Smooth muscle cell (in vitro differentiated cells): ENCODE measurements at regions not wholly inside any gene's neighbourhood (a gene's known extent, or its start where the extent isn't known, plus 50 kb on each side); places are given as distances from the start of the nearest gene placed in this dataset.

Experiments used
- DNase-seq: peaks from one replicate; lab custom pipeline; 2025; ENCODE audit not compliant: unreplicated experiment; lab: John Stamatoyannopoulos, UW
- H2AFZ ChIP-seq: fragments of 200-600 bp; sonication (generic); 2 replicates; pipeline ENCODE4 v1.6.0; 2016; ENCODE audit warnings: antibody characterized with exemption, low read depth, mild to moderate bottlenecking
- H3F3A ChIP-seq: fragments of 200-600 bp; sonication (generic); 2 replicates; pipeline ENCODE4 v1.6.0; 2017; ENCODE audit warnings: antibody characterized with exemption, low read depth
- H3K27ac ChIP-seq: fragments of 200-600 bp; sonication (generic); 2 replicates; pipeline ENCODE4 v1.5.1; 2016; ENCODE audit warnings: low read depth, mild to moderate bottlenecking
- H3K27me3 ChIP-seq: fragments of 200-600 bp; sonication (generic); 2 replicates; pipeline ENCODE4 v1.6.1; 2016; ENCODE audit warnings: low read depth, mild to moderate bottlenecking
- H3K36me3 ChIP-seq: fragments of 200-600 bp; sonication (generic); 2 replicates; pipeline ENCODE4 v1.5.1; 2016; ENCODE audit warnings: low read depth
- H3K4me1 ChIP-seq: fragments of 200-600 bp; sonication (generic); 2 replicates; pipeline ENCODE4 v1.5.1; 2016; ENCODE audit warnings: low read depth
- H3K4me2 ChIP-seq: fragments of 200-600 bp; sonication (generic); 2 replicates; pipeline ENCODE4 v1.6.0; 2016; ENCODE audit warnings: mild to moderate bottlenecking
- H3K4me3 ChIP-seq: fragments of 200-600 bp; sonication (generic); 2 replicates; pipeline ENCODE4 v1.5.1; 2016; ENCODE audit warnings: mild to moderate bottlenecking
- H3K79me2 ChIP-seq: fragments of 200-600 bp; sonication (generic); 2 replicates; pipeline ENCODE4 v1.6.0; 2016; ENCODE audit warnings: low read depth, mild to moderate bottlenecking
- H3K9ac ChIP-seq: fragments of 200-600 bp; sonication (generic); 2 replicates; pipeline ENCODE4 v1.6.0; 2016; ENCODE audit warnings: low read depth
- H3K9me3 ChIP-seq: fragments of 200-600 bp; sonication (generic); replicated peaks from 2 replicates; pipeline ENCODE4 v1.5.1; 2016; ENCODE audit warnings: low read depth
- H4K20me1 ChIP-seq: fragments of 200-600 bp; sonication (generic); 2 replicates; pipeline ENCODE4 v1.6.0; 2016; ENCODE audit warnings: low read depth
- CTCF ChIP-seq: fragments of 200-600 bp; sonication (generic); IDR thresholded peaks from 2 replicates; pipeline ENCODE4 v1.5.1; 2017; ENCODE audit warnings: borderline replicate concordance, mild to moderate bottlenecking, antibody characterized with exemption; ENCODE audit not compliant: insufficient read depth, poor library complexity, severe bottlenecking
- WGBS: methylation state at CpG from one replicate; pipeline ENCODE4 v1.1.7; 2016; ENCODE audit warnings: low lambda C conversion rate; 5-methylcytosine and 5-hydroxymethylcytosine counted together

GRCh38 chr13:107518292-107518691, 697.0 kb downstream of the LIG4 start:
- Histone ChIP-seq H3K4me3 (no peak overlapping the region), H3K9me3 (no peaks in the 10 kb centered on the region), H3K9ac (no peak overlapping the region), H3K36me3 (no peaks in the 10 kb centered on the region), H3K4me1 (peaks cover 4% of the 10 kb centered on the region), H2AFZ (no peak overlapping the region), H3K79me2 (no peaks in the 10 kb centered on the region), H3K27ac (no peak overlapping the region), H4K20me1 (no peaks in the 10 kb centered on the region), H3K4me2 (no peak overlapping the region), H3F3A (no peaks in the 10 kb centered on the region), H3K27me3 (no peaks in the 10 kb centered on the region)
- WGBS, result 88% methylated on average over 3 of the region's 3 CpGs
- no peak for DNase-seq
- TF ChIP-seq CTCF, result no peak

- Histone ChIP-seq H4K20me1 (no peaks in the 10 kb centered on the region), H3F3A (no peaks in the 10 kb centered on the region), H3K36me3 (no peaks in the 10 kb centered on the region), H3K4me1 (peaks cover 4% of the 10 kb centered on the region), H3K4me3 (no peak overlapping the region), H3K27me3 (no peaks in the 10 kb centered on the region), H3K27ac (no peak overlapping the region), H3K9ac (no peak overlapping the region), H3K9me3 (no peaks in the 10 kb centered on the region), H3K4me2 (no peak overlapping the region), H2AFZ (no peak overlapping the region), H3K79me2 (no peaks in the 10 kb centered on the region)
- TF ChIP-seq CTCF, result no peak
- DNase-seq, result no peak
- WGBS, result 89% methylated on average over 4 of the region's 4 CpGs
These were observed 698.8 kb downstream of the LIG4 start for GRCh38 chr13:107516517-107516916.

- no peak for TF ChIP-seq CTCF
- no peaks in the 10 kb centered on the region for H4K20me1 ChIP-seq
- H3K4me1 ChIP-seq, result no peaks in the 10 kb centered on the region
- no peak overlapping the region for H3K4me3 ChIP-seq
- H2AFZ ChIP-seq, result no peak overlapping the region
- no peaks in the 10 kb centered on the region for H3K36me3 ChIP-seq
- no peak overlapping the region for H3K4me2 ChIP-seq
- 96% methylated on average over 5 of the region's 6 CpGs for WGBS
- DNase-seq, result no peak
- H3K27me3 ChIP-seq, result no peaks in the 10 kb centered on the region
- no peak overlapping the region for H3K27ac ChIP-seq
- H3F3A ChIP-seq, result no peaks in the 10 kb centered on the region
- H3K9ac ChIP-seq, result no peak overlapping the region
- H3K79me2 ChIP-seq, result no peaks in the 10 kb centered on the region
- no peaks in the 10 kb centered on the region for H3K9me3 ChIP-seq
These were observed 702.8 kb downstream of the LIG4 start for GRCh38 chr13:107512551-107512950.

GRCh38 chr13:107497661-107498060, 717.7 kb downstream of the LIG4 start:
- no peaks in the 10 kb centered on the region for H3K27me3 ChIP-seq
- no peaks in the 10 kb centered on the region for H3K79me2 ChIP-seq
- H4K20me1 ChIP-seq, result no peaks in the 10 kb centered on the region
- H2AFZ ChIP-seq, result no peak overlapping the region
- H3K36me3 ChIP-seq, result no peaks in the 10 kb centered on the region
- H3F3A ChIP-seq, result no peaks in the 10 kb centered on the region
- no peak for DNase-seq
- H3K4me3 ChIP-seq, result no peak overlapping the region
- no peak overlapping the region for H3K4me2 ChIP-seq
- no peaks in the 10 kb centered on the region for H3K9me3 ChIP-seq
- H3K27ac ChIP-seq, result no peak overlapping the region
- no peak for TF ChIP-seq CTCF
- 70% methylated on average over 5 of the region's 5 CpGs for WGBS
- H3K9ac ChIP-seq, result no peak overlapping the region
- no peaks in the 10 kb centered on the region for H3K4me1 ChIP-seq
